Hepatocyte (in vitro differentiated cells): ENCODE measurements at regions not wholly inside any gene's neighbourhood (a gene's known extent, or its start where the extent isn't known, plus 50 kb on each side); places are given as distances from the start of the nearest gene placed in this dataset.

Source experiments
- CTCF ChIP-seq: fragments of 200-600 bp; sonication (generic); IDR thresholded peaks from 2 replicates; pipeline ENCODE4 v1.5.1; 2016; ENCODE audit warnings: antibody characterized with exemption, mild to moderate bottlenecking; ENCODE audit not compliant: poor library complexity
- EZH2 ChIP-seq: fragments of 200-600 bp; sonication (generic); IDR thresholded peaks from 2 replicates; pipeline ENCODE4 v1.6.1; 2016; ENCODE audit warnings: antibody characterized with exemption, mild to moderate bottlenecking, borderline replicate concordance
- EZH2phosphoT487 ChIP-seq: fragments of 200-600 bp; sonication (generic); IDR thresholded peaks from one replicate; pipeline ENCODE4 v1.6.1; 2018; ENCODE audit warnings: antibody characterized with exemption, mild to moderate bottlenecking, low read depth, moderate library complexity; ENCODE audit not compliant: unreplicated experiment, severe bottlenecking

DNA sequence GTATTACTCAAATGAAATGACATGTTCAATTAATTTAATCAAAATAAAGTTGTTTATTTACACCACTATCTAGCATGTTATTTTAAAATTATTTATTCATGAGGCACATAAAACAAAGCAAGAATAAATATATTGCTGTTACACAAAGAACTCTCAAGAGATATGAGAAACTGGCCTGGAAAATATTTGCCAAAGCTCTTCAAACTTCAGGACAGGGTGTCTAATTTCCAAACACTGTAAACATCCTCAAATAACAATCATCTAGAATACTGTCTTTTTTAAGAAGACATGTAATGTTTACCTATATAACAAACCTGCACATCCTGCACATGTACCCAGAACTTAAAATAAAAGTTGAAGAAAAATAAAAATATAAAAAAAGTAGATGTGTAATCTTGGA is 876.6 kb downstream of the TUSC7 start:
- TF ChIP-seq CTCF (no peak), EZH2 (no peak), EZH2phosphoT487 (no peak)
